Gastrocnemius medialis (tissue), 4 donors: ENCODE measurements at regions not wholly inside any gene's neighbourhood (a gene's known extent, or its start where the extent isn't known, plus 50 kb on each side); places are given as distances from the start of the nearest gene placed in this dataset.

Experiments used
- ATAC-seq, 2 donors: fragments of 150-250 bp; one replicate each; pipeline ENCODE4 v1.9.1; 2016
- DNase-seq, 2 donors: peaks; one replicate each; pipeline ENCODE4 v3.0.0-alpha.2; 2019
- H3K27ac ChIP-seq, 4 donors: fragments of 200-600 bp; sonication (generic); 1 replicate in 1 of 4; 2 replicates in 3 of 4; pipeline ENCODE4 v1.5.1; 2016 to 2018; ENCODE audit warnings: mild to moderate bottlenecking in 2 of 4, moderate library complexity in 1 of 4
- H3K27me3 ChIP-seq, 3 donors: fragments of 200-600 bp; sonication (generic) in 2 of 3; 1 replicate in 1 of 3; 2 replicates in 2 of 3; pipeline versions ENCODE4 v1.5.1 to v1.6.0; 2016 to 2019; ENCODE audit warnings: mild to moderate bottlenecking in 1 of 3, moderate library complexity in 1 of 3
- H3K36me3 ChIP-seq, 2 donors: fragments of 200-600 bp; sonication (generic) in 1 of 2; one replicate each; pipeline ENCODE4 v1.5.1; 2017 to 2018
- H3K4me1 ChIP-seq, 2 donors: fragments of 200-600 bp; sonication (generic) in 1 of 2; one replicate each; pipeline ENCODE4 v1.5.1; 2016 to 2017; ENCODE audit warnings: mild to moderate bottlenecking in 2 of 2
- H3K4me3 ChIP-seq, 4 donors: fragments of 200-600 bp; sonication (generic) in 3 of 4; 1 replicate in 1 of 4; 2 replicates in 3 of 4; pipeline ENCODE4 v1.5.1; 2016 to 2019; ENCODE audit warnings: mild to moderate bottlenecking in 2 of 4
- H3K9me3 ChIP-seq, 3 donors: fragments of 200-600 bp; sonication (generic) in 2 of 3; 1 replicate in 1 of 3; 2 replicates in 2 of 3; pipeline ENCODE4 v1.5.1; 2016 to 2019
- POLR2A ChIP-seq, 2 donors: fragments of 450-650 bp; IDR thresholded peaks; one replicate each; pipeline ENCODE4 v1.6.1; 2017; ENCODE audit warnings: antibody characterized with exemption in 2 of 2, mild to moderate bottlenecking in 2 of 2, moderate library complexity in 2 of 2
- in situ Hi-C, 4 donors: fragments of 200-750 bp; cut with MboI; loops; one replicate each; pipeline versions ENCODE4 v1.15.0 to v1.8.0; 2017; ENCODE audit warnings: low sequenced_read_pairs in 4 of 4
- intact Hi-C: fragments of 100-400 bp; cut with DNase I; formaldehyde crosslinking; loops from one replicate; pipeline ENCODE4 v1.15.1; 2023; ENCODE audit warnings: low total_unique reads
- TF ChIP-seq, protein P1 (sequence below), 5 experiments: fragments of 450-650 bp in 3 of 5; fragments of 200-600 bp in 2 of 5; sonication (generic) in 2 of 5; IDR thresholded peaks in 4 of 5; conservative IDR thresholded peaks in 1 of 5; 1 replicate in 4 of 5; 2 replicates in 1 of 5; pipeline ENCODE4 v1.5.1; 2016 to 2019; ENCODE audit warnings: antibody characterized with exemption in 5 of 5, mild to moderate bottlenecking in 3 of 5, moderate library complexity in 3 of 5

DNA sequence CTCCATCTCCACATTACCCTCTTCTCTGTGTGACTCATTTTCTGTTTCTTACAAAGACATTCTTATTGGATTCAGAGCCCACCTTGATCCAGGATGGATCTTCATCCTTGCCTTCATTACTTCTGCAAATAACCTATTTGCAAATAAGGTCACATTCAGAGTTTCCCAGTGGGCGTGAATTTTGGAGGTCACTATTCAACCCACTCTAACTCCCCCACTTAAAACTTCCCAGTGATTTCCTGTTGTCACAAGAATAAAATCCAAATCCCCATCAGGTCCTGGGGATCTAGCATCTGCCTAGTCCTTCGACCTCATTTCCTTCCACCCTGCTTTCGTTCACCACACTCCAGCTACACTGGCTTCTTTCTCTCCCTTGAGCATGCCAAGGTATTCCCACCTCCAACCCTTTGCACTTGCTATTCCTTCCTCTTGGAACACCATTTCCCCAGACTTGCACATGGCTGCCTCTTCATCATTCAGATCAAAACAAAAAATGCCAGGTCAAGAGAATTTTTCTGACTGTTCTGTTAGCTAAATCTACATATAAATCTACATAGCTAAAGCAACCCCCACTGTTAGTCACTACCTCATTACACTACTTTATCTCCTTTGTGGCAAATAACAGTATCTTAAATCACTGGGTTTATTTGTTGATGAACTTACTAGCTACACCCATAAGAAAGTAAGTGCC is 187.2 kb downstream of the TOMM20 start:
- intact Hi-C loops, result no loop called here
- no peak overlapping the region for H3K27ac ChIP-seq
- H3K36me3 ChIP-seq, result no peaks in the 10 kb centered on the region
- H3K4me3 ChIP-seq, result no peak overlapping the region
- ATAC-seq, result no peak
- TF ChIP-seq POLR2A (IDR thresholded peaks at IDR 0.05), result no peak
- TF ChIP-seq, protein P1, sequence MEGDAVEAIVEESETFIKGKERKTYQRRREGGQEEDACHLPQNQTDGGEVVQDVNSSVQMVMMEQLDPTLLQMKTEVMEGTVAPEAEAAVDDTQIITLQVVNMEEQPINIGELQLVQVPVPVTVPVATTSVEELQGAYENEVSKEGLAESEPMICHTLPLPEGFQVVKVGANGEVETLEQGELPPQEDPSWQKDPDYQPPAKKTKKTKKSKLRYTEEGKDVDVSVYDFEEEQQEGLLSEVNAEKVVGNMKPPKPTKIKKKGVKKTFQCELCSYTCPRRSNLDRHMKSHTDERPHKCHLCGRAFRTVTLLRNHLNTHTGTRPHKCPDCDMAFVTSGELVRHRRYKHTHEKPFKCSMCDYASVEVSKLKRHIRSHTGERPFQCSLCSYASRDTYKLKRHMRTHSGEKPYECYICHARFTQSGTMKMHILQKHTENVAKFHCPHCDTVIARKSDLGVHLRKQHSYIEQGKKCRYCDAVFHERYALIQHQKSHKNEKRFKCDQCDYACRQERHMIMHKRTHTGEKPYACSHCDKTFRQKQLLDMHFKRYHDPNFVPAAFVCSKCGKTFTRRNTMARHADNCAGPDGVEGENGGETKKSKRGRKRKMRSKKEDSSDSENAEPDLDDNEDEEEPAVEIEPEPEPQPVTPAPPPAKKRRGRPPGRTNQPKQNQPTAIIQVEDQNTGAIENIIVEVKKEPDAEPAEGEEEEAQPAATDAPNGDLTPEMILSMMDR (IDR thresholded peaks at IDR 0.05 in 4 of 5, conservative IDR thresholded peaks at IDR 0.05 in 1 of 5), result no peak
- H3K27me3 ChIP-seq, result no peaks in the 10 kb centered on the region
- in situ Hi-C loops, result no loop called here
- peaks cover 0 to 3% of the 10 kb centered on the region in 2 donors for H3K4me1 ChIP-seq
- no peak for DNase-seq
- H3K9me3 ChIP-seq, result no peaks in the 10 kb centered on the region

DNA sequence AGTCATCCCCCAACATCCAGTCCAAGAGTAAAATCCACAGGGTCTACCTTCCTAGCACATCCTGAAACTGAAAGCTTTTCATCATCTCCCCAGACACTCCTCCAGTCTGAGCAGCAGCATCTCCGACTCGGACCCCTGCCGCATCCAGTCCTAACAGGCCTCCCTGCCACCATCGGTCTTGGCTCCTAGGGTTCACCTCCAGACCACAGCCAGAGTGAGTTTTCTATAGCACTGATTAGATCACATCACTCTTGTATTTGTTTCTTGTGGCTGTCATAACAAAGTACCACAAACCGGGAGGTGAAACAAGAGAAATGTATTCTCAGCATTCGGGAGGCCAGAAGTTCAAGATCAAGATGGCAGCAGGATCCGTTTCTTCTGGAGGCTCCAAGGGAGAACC is 187.8 kb downstream of the TOMM20 start:
- Histone ChIP-seq H3K9me3 (no peaks in the 10 kb centered on the region), H3K4me3 (no peak overlapping the region), H3K27me3 (no peaks in the 10 kb centered on the region), H3K36me3 (no peaks in the 10 kb centered on the region), H3K27ac (no peak overlapping the region), H3K4me1 (peaks cover 0 to 3% of the 10 kb centered on the region in 2 donors)
- TF ChIP-seq POLR2A (IDR thresholded peaks at IDR 0.05), result no peak
- TF ChIP-seq, protein P1 (IDR thresholded peaks at IDR 0.05 in 4 of 5, conservative IDR thresholded peaks at IDR 0.05 in 1 of 5), result no peak
- ATAC-seq (no peak), DNase-seq (no peak)
- in situ Hi-C loops (no loop called here), intact Hi-C loops (no loop called here)

DNA sequence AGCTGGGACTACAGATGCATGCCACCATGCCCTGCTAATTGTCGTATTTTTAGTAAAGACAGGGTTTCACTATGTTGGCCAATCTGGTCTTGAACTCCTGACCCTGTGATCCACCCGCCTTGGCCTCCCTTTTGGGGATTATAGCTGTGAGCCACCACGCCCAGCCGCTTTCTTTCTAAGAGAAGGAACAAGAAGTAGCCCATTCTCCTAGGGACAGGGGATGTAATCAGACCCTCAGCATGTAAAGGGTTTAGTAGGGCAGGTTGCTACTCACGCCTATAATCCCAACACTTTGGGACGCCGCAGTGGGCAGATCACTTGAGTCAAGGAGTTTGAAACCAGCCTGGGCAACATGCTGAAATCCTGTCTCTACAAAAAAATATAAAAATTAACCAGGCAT is 189.7 kb downstream of the TOMM20 start:
- H3K27ac ChIP-seq, result no peak overlapping the region
- in situ Hi-C loops, result no loop called here
- H3K9me3 ChIP-seq, result no peaks in the 10 kb centered on the region
- H3K4me3 ChIP-seq, result no peak overlapping the region
- peaks cover under 1% of the 10 kb centered on the region in 2 donors for H3K4me1 ChIP-seq
- ATAC-seq (no peak), DNase-seq (no peak)
- intact Hi-C loops, result no loop called here
- no peaks in the 10 kb centered on the region for H3K36me3 ChIP-seq
- TF ChIP-seq, protein P1 (IDR thresholded peaks at IDR 0.05 in 4 of 5, conservative IDR thresholded peaks at IDR 0.05 in 1 of 5), result no peak
- no peak for TF ChIP-seq POLR2A (IDR thresholded peaks at IDR 0.05)
- H3K27me3 ChIP-seq, result no peaks in the 10 kb centered on the region

GRCh38 chr1:234938135-234938534 is 190.5 kb downstream of the TOMM20 start:
- no peaks in the 10 kb centered on the region for H3K9me3 ChIP-seq
- H3K4me3 ChIP-seq, result no peak overlapping the region
- H3K4me1 ChIP-seq, result peaks cover 8 to 9% of the 10 kb centered on the region in 2 donors
- no peaks in the 10 kb centered on the region for H3K27me3 ChIP-seq
- in situ Hi-C loops (no loop called here), intact Hi-C loops (no loop called here)
- H3K27ac ChIP-seq, result no peak overlapping the region
- no peaks in the 10 kb centered on the region for H3K36me3 ChIP-seq
- ATAC-seq (no peak), DNase-seq (no peak)
- no peak for TF ChIP-seq POLR2A (IDR thresholded peaks at IDR 0.05)
- TF ChIP-seq, protein P1 (IDR thresholded peaks at IDR 0.05 in 4 of 5, conservative IDR thresholded peaks at IDR 0.05 in 1 of 5), result no peak
